Activated CD4-positive, alpha-beta T cell treated with anti-CD3 and anti-CD28 coated beads for 36 hours (primary cell): ENCODE measurements at regions not wholly inside any gene's neighbourhood (a gene's known extent, or its start where the extent isn't known, plus 50 kb on each side); places are given as distances from the start of the nearest gene placed in this dataset.

ENCODE experiments used
- ATAC-seq: fragments of 200-7000 bp; cut with Tn5 transposase; one replicate; pipeline ENCODE4 v1.10.0; 2021; ENCODE audit warnings: mild to moderate bottlenecking, moderate library complexity
- CTCF ChIA-PET: fragments of 350-600 bp; sonication (Branson Sonifier 250); formaldehyde crosslinking; loops from one replicate; lab custom pipeline; 2021; ENCODE audit warnings: antibody characterized with exemption; lab: Charles Lee
- POLR2A ChIA-PET: fragments of 350-600 bp; sonication (Branson Sonifier 250); formaldehyde crosslinking; loops from one replicate; lab custom pipeline; 2021; ENCODE audit warnings: antibody characterized with exemption, inconsistent platforms; lab: Charles Lee
- DNase-seq: peaks from one replicate; pipeline ENCODE4 v3.0.0-alpha.2; 2020
- H3K27ac Mint-ChIP-seq: one replicate; pipeline ENCODE4 v1.8.0; 2021; ENCODE audit warnings: mixed read lengths
- H3K27me3 Mint-ChIP-seq: one replicate; pipeline ENCODE4 v1.8.0; 2021; ENCODE audit warnings: mixed read lengths
- H3K36me3 Mint-ChIP-seq: one replicate; pipeline ENCODE4 v1.8.0; 2021; ENCODE audit warnings: low read depth, mixed read lengths
- H3K4me1 Mint-ChIP-seq: one replicate; pipeline ENCODE4 v1.8.0; 2021; ENCODE audit warnings: mixed read lengths
- H3K4me3 Mint-ChIP-seq: one replicate; pipeline ENCODE4 v1.8.0; 2021; ENCODE audit warnings: mild to moderate bottlenecking, moderate library complexity, mixed read lengths
- H3K9me3 Mint-ChIP-seq: one replicate; pipeline ENCODE4 v1.8.0; 2021; ENCODE audit warnings: low read depth, mixed read lengths
- intact Hi-C, 2 experiments: fragments of 100-400 bp; cut with DNase I in 1 of 2; cut with micrococcal nuclease in 1 of 2; formaldehyde crosslinking; loops; one replicate each; pipeline versions ENCODE4 v1.14.2 to v1.15.1; 2022 to 2024; cut with DNase I, micrococcal nuclease

DNA sequence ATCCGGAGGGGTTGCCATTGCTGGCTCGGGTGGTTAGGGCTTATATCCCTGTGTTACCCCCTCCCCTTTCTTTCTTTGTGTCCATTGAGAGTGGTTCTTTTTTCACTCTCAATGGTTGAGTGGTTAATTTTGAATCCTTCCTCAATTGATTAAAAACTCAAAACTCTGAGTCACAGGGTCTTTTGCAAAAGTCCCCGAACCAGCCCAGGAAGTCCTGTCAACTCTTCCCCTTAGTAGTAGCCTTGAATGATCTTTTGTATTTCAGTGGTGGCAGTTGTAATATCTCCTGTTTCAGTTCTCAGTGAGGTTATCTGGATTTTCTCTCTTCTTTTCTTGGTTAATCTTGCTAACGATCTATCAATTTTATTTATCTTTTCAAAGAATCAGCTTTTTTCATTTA lies 170.0 kb upstream of the GYPA start:
- intact Hi-C loops: no loop called here
- no peak overlapping the region for H3K27ac Mint-ChIP-seq
- no peak overlapping the region for H3K4me3 Mint-ChIP-seq
- H3K4me1 Mint-ChIP-seq: no peaks in the 10 kb centered on the region
- H3K27me3 Mint-ChIP-seq: peaks cover 2% of the 10 kb centered on the region
- H3K9me3 Mint-ChIP-seq: peaks cover 13% of the 10 kb centered on the region
- peaks cover 3% of the 10 kb centered on the region for H3K36me3 Mint-ChIP-seq
- DNase-seq: no peak
- CTCF ChIA-PET: no interaction called here
- POLR2A ChIA-PET: no interaction called here
- ATAC-seq: no peak

DNA sequence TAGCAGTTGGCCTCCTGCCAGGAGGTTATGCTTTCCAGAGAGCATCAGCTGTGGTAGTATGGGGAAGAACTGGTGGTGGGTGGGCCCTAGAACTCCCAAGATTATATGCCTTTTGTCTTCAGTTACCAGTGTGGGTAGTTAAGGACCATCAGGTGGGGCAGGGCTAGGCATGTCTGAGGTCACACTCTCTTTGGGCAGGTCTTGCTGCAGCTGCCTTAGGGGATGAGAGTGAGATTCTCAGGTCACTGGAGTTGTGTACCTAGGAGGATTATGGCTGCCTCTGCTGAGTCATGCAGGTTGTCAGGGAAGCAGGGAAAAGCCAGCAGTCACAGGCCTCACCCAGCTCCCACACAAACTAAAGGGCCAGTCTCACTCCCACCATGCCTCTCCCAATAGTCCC lies 172.9 kb upstream of the GYPA start:
- H3K9me3 Mint-ChIP-seq: peaks cover 18% of the 10 kb centered on the region
- H3K27ac Mint-ChIP-seq: no peak overlapping the region
- H3K36me3 Mint-ChIP-seq: peaks cover 3% of the 10 kb centered on the region
- DNase-seq (no peak), ATAC-seq (no peak)
- CTCF ChIA-PET: no interaction called here
- peaks cover 2% of the 10 kb centered on the region for H3K27me3 Mint-ChIP-seq
- intact Hi-C loops: no loop called here
- H3K4me3 Mint-ChIP-seq: no peak overlapping the region
- H3K4me1 Mint-ChIP-seq: no peaks in the 10 kb centered on the region
- POLR2A ChIA-PET: no interaction called here

DNA sequence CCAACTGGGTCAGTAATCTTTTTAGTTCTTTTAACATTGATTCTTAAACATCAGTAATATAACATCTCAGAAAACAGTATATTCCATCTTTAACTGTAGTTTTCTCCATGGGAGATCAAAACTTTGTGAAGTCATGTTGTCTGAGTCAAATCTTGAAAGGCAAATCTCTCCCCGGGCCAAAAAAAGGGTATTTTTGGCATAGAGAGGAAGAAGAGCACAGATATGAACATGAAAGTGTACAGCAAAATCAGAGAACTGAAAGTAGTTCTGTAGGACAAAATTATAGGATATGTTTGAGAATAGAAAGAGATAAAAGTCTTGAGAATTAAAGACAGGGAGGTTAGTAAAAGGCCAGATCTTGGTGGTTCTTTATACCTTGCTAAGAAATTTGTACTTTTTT lies 176.4 kb upstream of the GYPA start:
- peaks cover 18% of the 10 kb centered on the region for H3K9me3 Mint-ChIP-seq
- POLR2A ChIA-PET: no interaction called here
- peaks cover 3% of the 10 kb centered on the region for H3K36me3 Mint-ChIP-seq
- no peaks in the 10 kb centered on the region for H3K4me1 Mint-ChIP-seq
- DNase-seq (no peak), ATAC-seq (no peak)
- H3K4me3 Mint-ChIP-seq: no peak overlapping the region
- CTCF ChIA-PET: no interaction called here
- intact Hi-C loops: no loop called here
- peaks cover 2% of the 10 kb centered on the region for H3K27me3 Mint-ChIP-seq
- H3K27ac Mint-ChIP-seq: no peak overlapping the region

DNA sequence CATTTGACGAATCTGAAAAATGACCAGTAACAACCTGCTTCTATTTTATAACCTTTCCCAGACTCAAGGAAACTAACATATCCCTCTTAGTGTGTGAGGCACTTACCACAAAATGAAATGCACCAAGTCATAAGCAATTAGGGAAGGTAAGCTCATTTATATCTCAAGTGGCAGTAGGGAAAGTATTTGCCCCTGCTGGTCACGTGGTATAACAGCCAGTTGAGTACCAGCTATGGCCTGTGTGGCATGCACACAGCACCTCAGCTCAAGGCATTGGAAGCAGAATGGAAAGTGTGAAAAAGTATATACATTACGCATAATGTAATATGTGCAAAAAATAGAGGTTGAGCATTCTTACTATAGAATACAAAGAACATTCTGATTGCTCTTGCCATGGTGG lies 178.3 kb upstream of the GYPA start:
- H3K4me3 Mint-ChIP-seq: no peak overlapping the region
- peaks cover 3% of the 10 kb centered on the region for H3K36me3 Mint-ChIP-seq
- H3K27ac Mint-ChIP-seq: no peak overlapping the region
- ATAC-seq (no peak), DNase-seq (no peak)
- intact Hi-C loops: no loop called here
- peaks cover 2% of the 10 kb centered on the region for H3K27me3 Mint-ChIP-seq
- CTCF ChIA-PET: interaction anchor here (1.7 kb wide), 1 partner anchor 9 kb away, joined by 4 read pairs; no protein-coding TSS in a partner anchor
- no peaks in the 10 kb centered on the region for H3K4me1 Mint-ChIP-seq
- peaks cover 18% of the 10 kb centered on the region for H3K9me3 Mint-ChIP-seq
- POLR2A ChIA-PET: interaction anchor here (0.6 kb wide), 1 partner anchor 383 kb away, joined by 3 read pairs; no protein-coding TSS in a partner anchor

DNA sequence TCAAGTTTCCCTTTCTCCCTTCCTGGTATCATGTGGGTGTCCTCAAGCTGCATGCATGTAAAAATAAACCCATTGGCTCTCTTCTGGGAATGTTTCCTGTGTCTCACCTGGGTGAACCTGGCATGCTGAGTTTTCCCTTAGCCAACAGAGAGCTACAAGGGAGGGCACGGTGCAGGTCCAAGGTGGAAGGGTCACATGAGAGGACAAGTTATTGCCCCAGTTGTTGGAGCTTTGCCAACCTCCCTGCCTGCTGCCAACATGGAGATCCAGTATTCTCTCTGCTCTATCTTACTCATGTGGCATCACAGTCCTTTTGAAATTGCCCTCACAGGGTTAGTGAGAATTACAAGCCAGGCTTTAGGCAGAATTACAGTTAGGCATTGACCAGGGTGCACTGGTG lies 196.1 kb upstream of the GYPA start:
- intact Hi-C loops: no loop called here
- Mint-ChIP-seq H3K4me1 (no peaks in the 10 kb centered on the region), H3K9me3 (no peaks in the 10 kb centered on the region), H3K4me3 (no peak overlapping the region), H3K36me3 (no peaks in the 10 kb centered on the region), H3K27ac (no peak overlapping the region), H3K27me3 (no peaks in the 10 kb centered on the region)
- DNase-seq (no peak), ATAC-seq (no peak)
- CTCF ChIA-PET: no interaction called here
- POLR2A ChIA-PET: no interaction called here

DNA sequence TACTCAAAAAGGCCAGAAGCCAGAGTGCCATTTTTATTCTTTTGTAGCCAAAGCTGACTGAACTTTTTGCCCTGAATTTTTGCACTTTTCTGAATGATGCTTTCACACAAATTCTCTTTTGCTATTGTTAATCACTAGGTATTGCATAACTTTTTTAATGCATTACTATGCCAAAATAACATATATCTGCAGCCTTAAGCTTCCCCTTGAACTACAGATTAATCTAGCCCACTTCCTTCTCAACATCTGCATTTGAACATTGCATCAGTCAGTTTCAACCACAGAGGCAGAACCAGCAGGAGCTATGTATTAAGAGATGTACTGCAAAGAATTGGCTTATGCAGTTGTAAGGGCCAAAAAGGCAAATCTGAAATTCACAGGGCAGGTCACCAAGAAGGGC lies 197.6 kb upstream of the GYPA start:
- no peaks in the 10 kb centered on the region for H3K9me3 Mint-ChIP-seq
- H3K36me3 Mint-ChIP-seq: no peaks in the 10 kb centered on the region
- no peaks in the 10 kb centered on the region for H3K4me1 Mint-ChIP-seq
- H3K27me3 Mint-ChIP-seq: no peaks in the 10 kb centered on the region
- CTCF ChIA-PET: no interaction called here
- intact Hi-C loops: no loop called here
- no peak overlapping the region for H3K4me3 Mint-ChIP-seq
- POLR2A ChIA-PET: no interaction called here
- no peak for DNase-seq
- no peak overlapping the region for H3K27ac Mint-ChIP-seq
- no peak for ATAC-seq

DNA sequence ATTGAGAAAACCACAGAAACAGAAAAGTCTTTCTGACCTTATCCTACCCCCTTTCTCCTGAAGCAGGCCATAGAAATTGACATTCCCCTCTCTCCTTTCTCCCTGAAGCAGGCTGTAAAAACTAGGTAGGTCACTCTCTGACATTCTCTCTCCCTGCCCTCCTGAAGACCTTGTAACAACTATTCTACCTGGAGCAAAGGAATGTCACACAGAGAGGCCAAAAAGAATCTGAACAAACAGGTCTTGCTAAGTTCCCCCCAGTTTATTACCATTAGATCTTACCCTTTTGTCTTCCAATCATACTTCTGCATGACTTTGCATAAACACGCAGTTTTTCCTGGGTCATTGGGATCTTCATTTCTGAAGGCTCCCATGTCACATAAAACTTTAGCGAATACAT lies 198.3 kb upstream of the GYPA start:
- ChIA-PET POLR2A (no interaction called here), CTCF (no interaction called here)
- H3K36me3 Mint-ChIP-seq: no peaks in the 10 kb centered on the region
- no peak overlapping the region for H3K27ac Mint-ChIP-seq
- no peak for DNase-seq
- ATAC-seq: no peak
- no peaks in the 10 kb centered on the region for H3K4me1 Mint-ChIP-seq
- intact Hi-C loops: no loop called here
- H3K9me3 Mint-ChIP-seq: no peaks in the 10 kb centered on the region
- no peaks in the 10 kb centered on the region for H3K27me3 Mint-ChIP-seq
- no peak overlapping the region for H3K4me3 Mint-ChIP-seq

DNA sequence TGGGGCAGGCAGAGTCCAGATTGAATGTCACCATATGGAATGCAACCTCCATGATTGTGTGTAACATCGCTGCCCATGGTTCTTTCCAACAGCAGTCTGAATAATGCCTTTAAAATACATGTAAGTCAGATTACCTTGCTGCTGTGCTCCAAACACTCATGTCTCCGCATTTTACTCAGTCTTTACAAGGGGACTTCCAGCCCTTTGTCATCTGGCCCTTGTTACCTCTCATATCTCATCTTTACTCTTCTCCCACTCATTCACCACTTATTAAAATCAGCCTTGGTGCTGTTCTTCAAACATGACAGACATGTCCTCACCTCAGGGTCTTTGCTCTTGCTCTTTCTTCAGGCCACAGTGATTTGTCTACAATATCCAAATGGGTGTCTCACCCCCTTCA lies 200.4 kb upstream of the GYPA start:
- no peak for DNase-seq
- ChIA-PET CTCF (no interaction called here), POLR2A (no interaction called here)
- Mint-ChIP-seq H3K36me3 (no peaks in the 10 kb centered on the region), H3K9me3 (no peaks in the 10 kb centered on the region), H3K27me3 (no peaks in the 10 kb centered on the region), H3K4me1 (no peaks in the 10 kb centered on the region), H3K4me3 (no peak overlapping the region), H3K27ac (no peak overlapping the region)
- ATAC-seq: no peak
- intact Hi-C loops: no loop called here

DNA sequence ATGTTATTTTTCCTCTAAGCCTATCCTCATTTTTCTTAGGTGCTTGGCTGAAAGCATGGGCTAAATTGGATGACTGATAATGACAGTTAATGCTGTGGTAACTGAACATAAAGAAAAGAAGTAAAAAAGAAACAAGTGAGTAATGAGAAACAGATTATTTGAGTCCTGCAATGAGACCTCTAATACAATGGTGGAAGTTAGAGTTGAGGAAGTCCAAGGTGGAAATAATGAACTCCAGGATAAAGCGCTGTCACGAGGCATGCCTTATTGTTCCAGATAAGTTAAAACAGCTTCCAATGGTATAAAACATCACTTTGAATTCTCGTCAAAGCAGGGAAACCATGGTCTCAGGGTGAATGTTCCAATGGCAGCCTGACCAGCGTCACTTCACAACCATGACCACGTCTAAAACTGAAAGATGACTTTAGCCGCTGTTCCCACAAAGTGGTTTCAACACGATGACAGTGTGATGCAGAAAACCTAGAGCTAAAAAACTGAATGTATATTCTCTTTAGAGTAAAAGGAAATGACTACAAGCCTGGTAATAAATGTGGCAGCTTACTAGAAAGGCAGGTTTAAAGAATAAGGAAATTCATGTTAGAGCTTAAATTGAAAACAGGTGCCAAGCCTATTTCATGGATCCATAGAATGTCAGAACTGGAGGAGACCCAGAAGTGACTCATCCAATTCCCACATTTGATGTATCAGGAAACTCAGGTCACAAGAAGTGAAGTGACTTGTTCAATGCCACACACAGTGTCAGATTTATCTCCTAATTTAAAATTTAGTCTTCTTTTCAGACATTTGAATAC lies 202.6 kb upstream of the GYPA start:
- Mint-ChIP-seq H3K4me3 (no peak overlapping the region), H3K27me3 (no peaks in the 10 kb centered on the region), H3K27ac (no peak overlapping the region), H3K9me3 (no peaks in the 10 kb centered on the region), H3K4me1 (no peaks in the 10 kb centered on the region), H3K36me3 (no peaks in the 10 kb centered on the region)
- intact Hi-C loops: no loop called here
- ATAC-seq (no peak), DNase-seq (no peak)
- ChIA-PET POLR2A (no interaction called here), CTCF (interaction anchor here (0.6 kb wide), 1 partner anchor 952 kb away, joined by 3 read pairs; no protein-coding TSS in a partner anchor)

DNA sequence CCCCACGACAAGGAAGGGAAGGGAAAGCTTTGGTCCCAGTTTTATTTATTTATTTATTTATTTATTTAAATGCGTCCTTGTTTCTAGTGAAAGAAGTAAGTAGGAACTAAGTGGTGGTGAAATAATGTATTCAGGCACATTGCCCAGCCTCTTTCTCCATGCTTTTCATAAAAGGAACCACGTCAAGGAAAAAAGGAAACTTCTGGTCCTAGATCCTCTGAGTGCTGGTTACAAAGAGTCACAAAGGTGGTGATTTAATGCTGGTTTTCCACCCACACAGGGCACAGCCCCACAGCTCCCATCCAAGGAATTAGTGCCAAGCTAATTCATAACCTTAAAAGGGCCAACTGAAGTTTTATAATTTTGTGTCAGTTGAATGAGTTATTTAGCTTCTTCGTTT lies 206.6 kb upstream of the GYPA start:
- no peaks in the 10 kb centered on the region for H3K27me3 Mint-ChIP-seq

DNA sequence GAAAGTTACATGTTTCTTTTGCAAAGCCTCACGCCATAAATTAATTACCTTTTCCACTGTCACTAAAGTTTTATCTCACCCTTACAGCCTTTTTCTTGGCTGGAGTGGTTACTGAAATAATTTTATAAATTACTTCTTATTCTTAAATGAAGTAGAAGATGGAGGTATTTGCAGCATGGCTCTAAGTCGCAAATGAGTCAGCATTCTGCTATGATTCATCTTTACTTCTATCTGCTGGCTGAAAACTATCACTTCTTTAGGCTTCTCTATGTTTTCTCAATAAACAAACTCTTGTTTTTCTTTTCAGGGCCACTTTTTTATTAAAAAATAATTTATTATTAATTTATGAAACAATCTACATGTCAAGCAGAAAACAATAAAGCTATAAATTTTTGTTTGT lies 210.2 kb upstream of the GYPA start:
- H3K36me3 Mint-ChIP-seq: no peaks in the 10 kb centered on the region

More for the DNA sequence above, 206.6 kb upstream of the GYPA start:
- Mint-ChIP-seq H3K9me3 (no peaks in the 10 kb centered on the region), H3K4me3 (no peak overlapping the region), H3K4me1 (no peaks in the 10 kb centered on the region), H3K27ac (no peak overlapping the region), H3K36me3 (no peaks in the 10 kb centered on the region)
- DNase-seq: no peak
- POLR2A ChIA-PET: no interaction called here
- no peak for ATAC-seq
- CTCF ChIA-PET: interaction anchor here (0.7 kb wide), 1 partner anchor 56 kb away, joined by 3 read pairs; no protein-coding TSS in a partner anchor
- intact Hi-C loops: no loop called here

DNA sequence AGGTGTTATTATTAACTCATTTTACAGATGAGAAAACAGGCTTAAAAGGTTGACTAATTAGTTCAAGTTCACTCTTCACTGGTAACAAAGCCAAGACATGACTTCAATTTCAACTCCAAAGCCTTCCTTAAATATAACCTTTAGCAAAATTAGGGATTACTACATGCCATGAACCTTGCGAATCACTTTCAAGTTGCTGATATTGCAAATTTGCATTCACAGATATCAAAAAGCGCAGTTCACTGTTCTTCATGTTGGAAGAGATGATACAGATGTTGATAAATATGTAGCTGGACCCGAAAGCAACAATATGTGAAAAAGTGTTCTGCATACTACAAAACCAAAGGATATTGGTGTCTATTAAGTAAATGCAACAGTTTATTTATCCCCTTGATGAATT lies 210.8 kb upstream of the GYPA start:
- H3K4me1 Mint-ChIP-seq: no peaks in the 10 kb centered on the region
- H3K27ac Mint-ChIP-seq: no peak overlapping the region
- no peak overlapping the region for H3K4me3 Mint-ChIP-seq
- intact Hi-C loops: no loop called here
- no peaks in the 10 kb centered on the region for H3K36me3 Mint-ChIP-seq
- ATAC-seq (no peak), DNase-seq (no peak)
- CTCF ChIA-PET: interaction anchor here (1.2 kb wide), 1 partner anchor 18 kb away, joined by 3 read pairs; no protein-coding TSS in a partner anchor
- H3K27me3 Mint-ChIP-seq: peaks cover 18% of the 10 kb centered on the region
- H3K9me3 Mint-ChIP-seq: no peaks in the 10 kb centered on the region
- POLR2A ChIA-PET: no interaction called here

More for the DNA sequence above, 210.2 kb upstream of the GYPA start:
- Mint-ChIP-seq H3K27ac (no peak overlapping the region), H3K27me3 (peaks cover 13% of the 10 kb centered on the region), H3K4me1 (no peaks in the 10 kb centered on the region), H3K9me3 (no peaks in the 10 kb centered on the region), H3K4me3 (no peak overlapping the region)
- CTCF ChIA-PET: interaction anchor here (1.2 kb wide), 1 partner anchor 18 kb away, joined by 3 read pairs; no protein-coding TSS in a partner anchor
- DNase-seq: no peak
- no peak for ATAC-seq
- intact Hi-C loops: no loop called here
- POLR2A ChIA-PET: no interaction called here
